ENCODE measurements at regions not wholly inside any gene's neighbourhood (a gene's known extent, or its start where the extent isn't known, plus 50 kb on each side); places are given as distances from the start of the nearest gene placed in this dataset.
"Not testable (repeated sequence)": the region's sequence is repeated elsewhere in the genome, so short reads cannot be mapped to it uniquely, and the experiment has no call there.

DNA sequence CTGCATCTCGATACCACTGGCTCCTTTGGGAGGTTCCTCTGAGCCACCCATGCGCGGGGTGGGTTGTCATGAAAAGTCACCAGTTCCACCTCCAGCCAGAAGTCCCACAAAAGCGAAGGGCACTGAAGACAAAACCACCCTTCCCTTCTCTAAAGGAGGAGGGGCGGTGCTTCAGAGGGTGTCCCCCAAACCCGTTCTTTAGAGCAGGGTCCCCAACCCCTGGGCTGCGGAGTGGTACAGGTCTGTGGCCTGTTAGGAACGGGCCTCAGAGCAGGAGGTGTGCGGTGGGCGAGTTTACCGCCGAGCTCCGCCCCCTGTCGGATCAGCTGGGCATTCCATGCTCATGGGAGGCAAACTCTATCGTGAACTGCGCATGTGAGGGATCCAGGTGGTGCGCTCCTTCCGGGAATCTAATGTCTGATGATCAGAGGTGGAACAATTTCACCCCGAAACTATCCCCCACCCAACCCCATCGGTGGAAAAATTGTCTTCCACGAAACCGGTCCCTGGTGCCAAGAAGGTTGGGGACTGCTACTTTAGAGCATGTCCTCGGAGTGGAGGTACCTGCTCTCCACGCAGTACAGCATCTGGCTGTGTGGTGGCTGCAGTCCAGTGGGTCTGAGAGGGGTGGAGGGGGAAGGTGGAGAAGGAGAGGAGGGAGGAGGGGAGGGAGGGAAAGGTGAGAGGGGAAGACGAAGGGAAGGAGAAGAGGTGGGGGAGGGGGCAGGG is 72.9 kb upstream of the SEPTIN5 start:
- peak; percentile 37 for DNase-seq (ENCODE audit: low read depth, low spot score)

DNA sequence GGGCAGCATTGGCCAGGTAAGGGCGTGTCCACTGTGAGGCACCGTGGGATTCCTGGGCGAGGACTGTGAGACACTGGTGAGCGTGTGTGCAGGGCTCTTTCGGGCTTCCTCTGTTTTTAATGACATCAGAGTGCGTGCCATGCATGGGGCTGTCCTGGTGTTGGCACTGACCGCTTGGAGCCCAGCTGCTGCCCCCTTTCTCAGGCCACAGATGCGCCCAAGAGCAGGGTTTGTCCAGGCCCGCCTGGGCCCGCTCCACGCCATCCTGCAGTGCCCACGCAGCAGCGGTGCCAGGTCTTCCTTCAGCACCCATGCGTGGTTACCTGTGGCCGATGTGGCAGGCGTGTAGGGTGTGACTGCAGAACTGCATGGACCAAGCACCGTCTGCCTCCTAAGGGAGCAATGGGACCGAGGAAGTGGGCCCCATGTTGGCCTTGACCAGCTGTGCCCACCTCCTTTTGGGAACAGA is 72.3 kb upstream of the SEPTIN5 start:
- no peak for DNase-seq (ENCODE audit: low read depth, low spot score)

DNA sequence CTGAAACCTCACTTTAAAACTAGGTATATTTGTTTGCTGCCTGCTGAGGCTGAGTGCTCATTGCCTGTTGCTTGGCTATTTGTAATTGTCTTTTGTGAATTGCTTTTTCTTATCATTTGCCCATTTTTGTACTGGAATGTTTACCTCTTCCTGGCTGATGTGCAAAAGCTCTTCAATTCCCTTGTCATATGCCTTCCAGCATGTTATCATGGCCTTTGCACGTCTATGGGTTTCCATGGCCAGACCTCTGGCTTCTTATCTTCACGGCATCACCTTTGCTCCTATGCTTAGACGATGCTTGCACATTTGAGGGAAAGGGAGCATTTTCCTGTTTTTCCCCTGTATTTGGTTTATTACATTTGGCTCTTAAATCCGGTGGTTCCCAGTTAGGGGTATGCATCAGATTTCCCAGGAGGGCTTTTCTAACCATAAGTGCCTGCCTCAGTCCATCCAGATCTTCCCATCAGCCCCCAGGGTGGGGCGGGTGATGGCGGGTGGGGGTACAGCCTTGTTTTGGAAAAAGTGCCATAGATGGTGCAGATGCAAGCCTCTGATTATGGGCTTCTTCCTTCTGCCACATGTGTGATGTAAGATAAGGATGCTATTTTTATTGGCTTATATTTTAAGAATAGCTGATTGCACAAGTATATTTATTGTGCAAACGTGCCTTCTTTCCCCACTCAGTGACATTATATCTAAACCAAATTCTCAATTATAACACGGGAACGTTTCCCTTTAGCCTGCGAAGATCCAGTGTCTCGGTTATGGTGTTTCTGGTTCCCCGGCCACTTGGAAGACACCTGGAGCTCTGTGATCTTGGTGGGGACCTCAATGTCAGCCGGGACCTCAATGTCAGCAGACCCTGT is 70.6 kb upstream of the SEPTIN5 start:
- DNase-seq (ENCODE audit: low read depth, low spot score), result no peak

- no peak for DNase-seq (ENCODE audit: low read depth, low spot score)
Observed at GRCh38 chr22:19644314-19645223, 69.7 kb upstream of the SEPTIN5 start.

- no peak for DNase-seq (ENCODE audit: low read depth, low spot score)
Observed at GRCh38 chr22:19645391-19645790, 68.9 kb upstream of the SEPTIN5 start.

GRCh38 chr22:19645905-19646304 is 68.4 kb upstream of the SEPTIN5 start:
- DNase-seq (ENCODE audit: low read depth, low spot score), result no peak

- DNase-seq (ENCODE audit: low read depth, low spot score), result no peak
Observed at GRCh38 chr22:19646383-19646782, 67.9 kb upstream of the SEPTIN5 start.

- DNase-seq (ENCODE audit: low read depth, low spot score), result no peak
Observed at GRCh38 chr22:19648419-19648929, 65.8 kb upstream of the SEPTIN5 start.

DNA sequence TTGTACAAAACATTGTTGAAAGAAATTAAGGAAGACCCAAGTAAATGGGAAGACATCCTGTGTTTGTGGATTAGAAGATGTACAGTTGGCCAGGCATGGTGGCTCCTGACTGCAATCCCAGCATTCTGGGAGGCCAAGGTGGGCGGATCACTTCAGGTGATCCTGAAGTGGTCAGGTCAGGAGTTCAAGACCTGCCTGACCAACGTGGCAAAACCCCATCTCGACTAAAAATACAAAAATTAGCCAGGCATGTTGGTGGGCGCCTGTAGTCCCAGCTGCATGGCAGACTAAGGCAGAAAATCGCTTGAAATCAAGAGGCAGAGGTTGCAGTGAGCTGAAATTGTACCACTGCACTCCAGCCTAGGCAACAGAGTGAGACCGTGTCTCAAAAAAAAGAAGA is 62.0 kb upstream of the SEPTIN5 start:
- no peak for DNase-seq (ENCODE audit: low read depth, low spot score)

DNA sequence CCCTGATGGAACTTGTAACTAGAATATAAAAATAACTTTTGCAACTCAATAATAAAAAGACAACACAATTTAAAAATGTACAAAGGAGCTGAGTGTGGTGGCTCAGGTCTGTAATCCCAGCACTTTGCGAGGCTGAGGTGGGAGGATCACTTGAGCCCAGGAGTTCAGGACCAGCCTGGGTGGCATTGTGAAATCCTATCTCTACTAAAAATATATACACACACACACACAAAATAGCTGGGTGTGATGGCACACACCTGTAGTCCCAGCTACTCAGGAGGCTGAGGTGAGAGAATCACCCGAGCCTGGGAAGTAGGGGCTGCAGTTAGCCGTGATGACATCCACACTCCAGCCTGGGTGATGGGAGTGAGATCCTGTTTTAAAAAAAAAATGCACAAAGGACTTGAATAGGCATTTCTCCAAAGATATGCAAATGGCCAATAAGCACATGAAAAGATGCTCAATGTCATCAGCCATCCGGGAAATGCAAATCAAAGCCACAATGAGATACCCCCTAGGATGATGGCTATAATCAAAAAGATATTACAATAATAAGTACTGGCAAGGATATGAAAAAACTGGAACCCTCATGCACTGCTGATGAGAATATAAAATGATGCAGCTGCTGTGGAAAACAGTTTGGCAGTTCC is 59.8 kb upstream of the SEPTIN5 start:
- DNase-seq (ENCODE audit: low read depth, low spot score), result no peak

DNA sequence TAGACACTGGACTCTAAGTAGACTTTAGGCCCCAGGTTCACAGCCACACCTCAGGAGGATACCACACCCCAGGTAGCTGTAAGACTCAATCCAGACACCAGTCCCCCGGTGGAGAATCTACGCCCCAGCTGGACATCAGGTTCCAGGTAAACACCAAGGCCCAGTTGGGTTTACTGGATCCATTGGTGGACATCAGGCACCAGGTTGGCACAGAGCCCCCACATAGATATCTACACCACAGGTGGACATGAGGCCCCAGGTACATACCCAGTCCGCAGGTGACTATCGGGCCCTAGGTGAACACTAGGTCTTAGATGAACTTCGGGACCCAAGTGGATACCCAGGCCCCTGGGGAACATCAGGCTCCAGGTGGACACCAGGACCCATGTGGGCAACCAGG is 58.9 kb upstream of the SEPTIN5 start:
- no peak for DNase-seq (ENCODE audit: low read depth, low spot score)

DNA sequence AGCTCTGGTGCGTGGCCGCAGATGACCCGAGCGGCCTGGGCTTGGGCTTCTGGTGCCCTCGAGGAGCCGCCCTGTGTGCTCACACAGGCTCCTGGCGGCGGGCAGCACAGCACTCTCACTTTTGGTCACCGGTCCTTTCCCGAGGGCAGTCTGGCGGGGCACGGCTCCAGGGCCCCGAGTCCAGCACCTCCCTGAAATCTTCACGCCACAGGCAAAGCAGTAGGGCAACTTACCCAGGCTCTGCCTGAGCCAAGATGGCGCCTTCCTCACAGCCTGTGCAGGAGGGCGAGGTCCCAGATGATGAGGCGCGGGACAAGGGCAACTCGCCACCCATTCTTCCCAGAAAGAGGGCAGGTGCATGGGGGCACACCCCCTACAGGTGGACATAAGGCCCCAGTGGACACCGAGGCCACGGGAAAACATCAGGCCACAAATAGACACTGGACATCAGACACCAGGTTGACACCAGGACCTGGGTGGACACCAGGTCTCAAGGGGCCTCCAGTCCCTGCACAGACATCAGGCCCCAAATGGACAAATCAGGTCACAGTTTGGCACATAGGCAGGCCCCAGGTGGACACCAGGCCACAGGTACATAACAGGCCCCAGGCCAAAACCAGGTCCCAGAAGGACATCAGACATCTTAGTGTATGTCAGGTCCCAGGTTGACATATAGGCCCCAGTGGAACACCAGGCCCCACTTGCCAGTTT is 57.6 kb upstream of the SEPTIN5 start:
- no peak for DNase-seq (ENCODE audit: low read depth, low spot score)

- DNase-seq (ENCODE audit: low read depth, low spot score), result no peak
Observed at GRCh38 chr22:19657252-19658056, 56.8 kb upstream of the SEPTIN5 start.

DNA sequence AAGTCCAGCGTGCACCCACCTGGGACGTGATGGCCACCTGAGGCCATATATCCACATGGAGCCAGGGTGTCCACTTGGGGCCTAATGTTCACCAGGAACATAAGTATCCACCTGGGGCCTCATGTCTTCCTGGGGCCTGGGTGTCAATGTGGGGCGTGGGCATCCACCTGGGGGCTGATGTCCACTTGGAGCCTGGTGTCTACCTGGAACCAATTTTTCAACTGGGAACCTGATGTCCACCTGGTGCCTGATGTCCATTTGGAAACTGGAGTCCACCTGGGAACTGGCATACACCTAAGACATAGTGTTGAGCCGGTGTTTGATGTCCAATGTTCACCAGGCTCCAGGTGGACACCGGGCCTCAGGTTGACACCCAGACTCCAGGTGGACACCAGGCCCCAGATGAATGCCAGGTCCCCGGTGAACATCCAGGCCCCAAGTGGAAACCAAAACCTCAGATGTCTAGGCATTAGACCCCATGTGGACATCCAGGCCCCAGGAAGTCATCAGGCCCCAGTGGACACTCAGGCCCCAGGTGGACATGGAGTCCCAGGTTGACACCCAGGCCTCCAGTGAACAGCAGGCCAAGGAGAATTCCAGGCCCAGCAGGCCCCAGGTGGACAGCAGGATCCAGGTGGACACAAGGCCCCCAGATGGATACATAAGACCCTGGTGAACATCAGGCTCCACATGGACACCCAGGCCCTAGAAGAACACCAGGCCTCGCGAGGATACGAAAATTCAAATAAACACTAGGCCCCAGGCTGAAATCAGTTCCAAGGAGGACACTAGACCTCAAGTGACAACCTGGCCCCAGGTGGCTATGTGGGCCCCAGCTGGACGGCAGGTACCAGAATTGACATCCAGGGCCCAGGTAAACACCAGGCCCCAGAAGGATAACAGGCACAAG is 56.0 kb upstream of the SEPTIN5 start:
- DNase-seq (ENCODE audit: low read depth, low spot score), result no peak

- DNase-seq (ENCODE audit: low read depth, low spot score), result no peak
Observed at GRCh38 chr22:19658967-19659804, 55.1 kb upstream of the SEPTIN5 start.

DNA sequence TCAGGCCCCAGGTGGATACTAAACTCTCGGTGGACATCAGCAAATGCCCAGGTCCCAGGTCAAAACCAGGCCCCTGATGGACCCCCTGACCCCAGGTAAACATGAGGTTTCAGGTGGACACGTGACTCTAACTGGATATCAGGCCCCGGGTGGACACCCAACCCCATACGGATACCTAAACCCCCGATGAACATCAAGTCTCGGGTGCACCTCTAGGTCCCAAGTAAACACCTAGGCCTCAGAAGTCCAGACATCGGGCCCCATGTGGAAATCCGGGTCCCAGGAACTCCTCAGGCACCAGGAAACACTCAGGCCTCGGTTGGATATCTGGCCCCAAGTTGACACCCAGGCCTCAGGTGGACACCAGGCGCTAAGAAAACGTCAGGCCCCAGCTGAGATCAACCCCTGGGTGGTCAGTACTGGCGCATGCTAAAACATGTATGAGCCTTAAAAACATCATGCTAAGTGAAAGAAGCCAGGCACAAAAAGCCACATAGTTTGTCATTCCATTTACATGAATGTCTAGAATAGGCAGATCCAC is 54.4 kb upstream of the SEPTIN5 start:
- no peak for DNase-seq (ENCODE audit: low read depth, low spot score)

GRCh38 chr22:19660583-19660982 is 53.7 kb upstream of the SEPTIN5 start:
- not testable (repeated sequence) for DNase-seq (ENCODE audit: low read depth, low spot score)

All from astrocyte of the hippocampus (primary cell).